ENCODE measurements at regions not wholly inside any gene's neighbourhood (a gene's known extent, or its start where the extent isn't known, plus 50 kb on each side); places are given as distances from the start of the nearest gene placed in this dataset.
A peak's percentile ranks its signal among the peaks of the same experiment; 100 is the strongest.
"Not testable (repeated sequence)": the region's sequence is repeated elsewhere in the genome, so short reads cannot be mapped to it uniquely, and the experiment has no call there.

DNA sequence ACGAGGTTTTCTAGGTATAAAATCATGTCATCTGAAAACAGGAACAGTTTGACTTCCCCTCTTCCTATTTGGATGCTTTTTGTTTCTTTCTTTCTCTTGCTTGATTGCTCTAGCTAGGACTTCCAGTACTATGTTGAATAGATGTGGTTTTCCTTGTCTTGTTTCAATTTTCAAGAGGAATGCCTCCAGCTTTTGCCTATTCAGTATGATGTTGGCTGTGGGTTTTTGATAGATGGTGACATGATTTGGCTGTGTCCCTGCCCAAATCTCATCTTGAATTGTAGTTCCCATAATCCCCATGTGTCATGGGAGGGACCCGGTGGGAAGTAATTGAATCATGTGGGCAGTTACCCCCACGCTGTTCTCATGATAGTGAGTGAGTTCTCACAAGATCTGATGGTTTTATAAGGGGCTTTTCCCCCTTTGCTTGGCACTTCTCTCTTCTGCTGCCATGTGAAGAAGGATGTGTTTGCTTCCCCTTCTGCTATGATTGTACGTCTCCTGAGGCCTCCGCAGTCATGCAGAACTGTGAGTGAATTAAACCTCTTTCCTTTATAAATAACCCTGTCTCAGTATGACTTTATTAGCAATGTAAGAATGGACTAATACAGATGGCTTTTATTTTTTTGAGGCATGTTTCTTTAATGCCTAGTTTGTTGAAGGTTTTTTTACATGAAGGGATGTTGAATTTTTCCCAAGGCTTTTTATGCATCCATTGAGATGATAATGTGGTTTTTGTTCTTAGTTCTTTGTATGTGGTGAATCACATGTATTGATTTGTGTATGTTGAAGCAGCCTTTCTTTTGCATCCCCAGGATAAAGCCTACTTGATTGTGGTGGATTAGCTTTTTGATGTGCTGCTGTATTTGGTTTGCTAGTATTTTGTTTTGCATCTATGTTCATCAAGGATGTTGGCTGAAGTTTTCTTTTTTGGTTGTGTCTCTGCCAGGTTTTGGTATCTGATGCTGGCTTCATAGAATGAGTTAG, 239.1 kb downstream of the THBS2 start:
- DNase-seq (ENCODE audit: low spot score): no peak

DNA sequence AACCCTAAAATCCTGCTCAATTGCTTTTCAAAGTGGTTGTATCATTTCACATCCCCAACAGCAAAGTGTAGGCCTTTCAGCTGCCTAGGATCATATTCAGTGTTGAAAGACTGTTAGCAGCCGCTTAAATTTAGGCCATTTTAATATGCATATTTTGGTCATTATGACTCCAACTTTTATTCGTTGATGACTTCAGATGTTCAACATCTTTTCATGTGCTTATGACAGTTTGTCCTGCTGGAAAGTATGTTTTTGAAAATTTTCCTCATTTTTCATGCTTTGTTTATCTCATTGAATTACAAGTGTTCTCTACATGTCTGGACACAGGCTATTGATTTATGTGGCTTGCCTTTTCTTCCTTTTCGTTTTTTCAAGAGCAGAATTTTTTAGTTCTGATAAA, 244.0 kb downstream of the THBS2 start:
- DNase-seq (ENCODE audit: low spot score): no peak

DNA sequence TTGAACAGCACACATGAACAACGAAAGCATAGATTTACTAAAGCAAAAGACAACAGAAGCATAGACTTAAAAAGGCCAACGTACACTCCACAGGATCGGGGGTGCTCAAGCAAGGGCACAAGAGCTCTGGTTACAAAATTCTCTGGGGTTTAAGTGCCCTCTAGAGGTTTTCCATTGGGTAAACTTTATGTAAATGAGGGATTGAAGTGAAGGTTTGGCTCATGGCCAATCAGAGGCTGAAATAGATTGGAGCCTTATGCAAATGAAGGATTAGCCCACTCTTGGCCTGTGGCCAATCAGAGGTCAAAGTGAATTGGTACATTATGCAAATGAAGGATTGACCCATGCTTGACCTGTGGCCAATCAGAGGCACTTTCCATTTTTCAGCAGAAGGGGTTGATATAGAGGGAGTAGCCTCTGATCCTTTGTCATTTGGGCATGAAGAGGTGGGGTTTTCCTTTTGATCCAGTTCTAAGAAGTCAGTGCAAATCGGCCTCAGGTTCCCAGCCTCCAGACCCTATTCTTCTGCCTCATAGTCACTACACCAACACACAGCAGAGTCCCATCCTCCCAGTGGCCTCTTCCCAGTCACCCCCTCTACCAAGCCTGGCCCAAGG, 244.9 kb downstream of the THBS2 start:
- peak; percentile 32 for DNase-seq (ENCODE audit: low spot score)

DNA sequence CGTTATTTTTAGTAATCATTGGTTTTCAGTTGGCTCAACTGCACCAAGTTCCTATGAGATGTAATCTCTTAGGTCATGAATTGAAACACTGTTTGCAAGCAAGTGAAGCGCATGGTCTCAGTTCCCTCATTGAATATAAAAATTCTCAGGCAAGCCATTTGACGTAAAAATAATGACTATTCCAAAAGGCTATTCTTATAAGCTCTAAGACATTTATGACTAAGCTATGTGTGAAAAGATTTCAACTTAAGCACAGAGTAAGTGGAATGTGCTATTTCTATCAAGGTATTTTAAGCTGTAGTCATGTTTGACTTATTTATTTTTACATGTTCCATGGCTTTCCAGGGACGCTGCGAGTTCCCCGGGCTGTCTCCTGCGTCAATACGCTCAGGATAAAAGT, 248.5 kb downstream of the THBS2 start:
- no peak for DNase-seq (ENCODE audit: low spot score)

DNA sequence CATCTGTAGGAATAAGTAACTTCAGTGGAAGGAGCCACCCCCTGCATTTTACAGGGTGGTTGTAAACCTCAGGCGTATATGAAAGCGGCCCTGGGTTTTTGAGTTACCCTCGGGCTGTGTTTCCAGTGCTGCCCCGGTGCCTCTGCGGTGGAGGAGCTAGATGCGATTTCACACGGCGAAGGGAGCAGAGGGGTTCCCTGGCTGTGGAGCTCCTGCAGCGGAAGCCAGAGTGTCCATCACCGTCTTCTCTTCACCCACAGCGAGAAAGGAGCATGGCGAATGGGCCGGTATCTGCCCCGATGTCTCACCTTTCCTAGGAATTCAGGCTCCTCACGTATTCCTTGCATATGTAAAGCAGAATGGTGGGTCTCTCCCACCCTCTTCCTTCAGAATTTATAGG, 253.6 kb downstream of the THBS2 start:
- no peak for DNase-seq (ENCODE audit: low spot score)

DNA sequence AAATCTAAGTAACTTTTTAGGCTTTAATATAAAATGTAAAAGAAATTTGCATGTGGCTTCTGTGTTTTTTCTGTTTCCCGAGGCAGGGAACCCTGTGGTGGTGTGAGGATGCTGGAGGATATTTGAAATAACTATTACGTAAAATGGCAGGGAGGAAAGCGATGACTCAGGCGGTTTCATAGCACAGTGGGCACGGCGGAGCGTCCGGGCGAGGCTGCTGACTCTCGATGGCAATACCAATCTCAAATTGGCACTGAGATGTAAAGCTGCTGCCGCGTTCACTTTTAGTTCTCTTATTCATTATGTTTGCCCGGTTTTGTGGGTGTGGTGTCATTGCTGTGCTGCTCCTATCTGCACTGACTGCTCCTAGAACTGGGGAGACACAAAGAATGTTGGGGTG, 254.3 kb downstream of the THBS2 start:
- no peak for DNase-seq (ENCODE audit: low spot score)

DNA sequence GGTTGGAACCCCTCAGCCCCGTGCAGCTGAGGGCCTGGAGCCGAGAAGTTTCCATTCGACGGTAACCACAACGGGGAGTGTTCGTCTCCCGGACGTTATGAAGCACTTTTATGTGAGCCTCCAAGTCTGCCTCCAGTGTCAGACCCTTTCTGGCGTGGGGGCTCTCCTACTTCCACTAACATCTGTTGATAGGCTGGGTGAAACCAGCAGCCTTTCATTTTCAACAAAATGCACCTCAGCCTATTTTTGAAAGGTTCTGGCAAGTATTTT, 257.4 kb downstream of the THBS2 start:
- DNase-seq (ENCODE audit: low spot score): no peak

DNA sequence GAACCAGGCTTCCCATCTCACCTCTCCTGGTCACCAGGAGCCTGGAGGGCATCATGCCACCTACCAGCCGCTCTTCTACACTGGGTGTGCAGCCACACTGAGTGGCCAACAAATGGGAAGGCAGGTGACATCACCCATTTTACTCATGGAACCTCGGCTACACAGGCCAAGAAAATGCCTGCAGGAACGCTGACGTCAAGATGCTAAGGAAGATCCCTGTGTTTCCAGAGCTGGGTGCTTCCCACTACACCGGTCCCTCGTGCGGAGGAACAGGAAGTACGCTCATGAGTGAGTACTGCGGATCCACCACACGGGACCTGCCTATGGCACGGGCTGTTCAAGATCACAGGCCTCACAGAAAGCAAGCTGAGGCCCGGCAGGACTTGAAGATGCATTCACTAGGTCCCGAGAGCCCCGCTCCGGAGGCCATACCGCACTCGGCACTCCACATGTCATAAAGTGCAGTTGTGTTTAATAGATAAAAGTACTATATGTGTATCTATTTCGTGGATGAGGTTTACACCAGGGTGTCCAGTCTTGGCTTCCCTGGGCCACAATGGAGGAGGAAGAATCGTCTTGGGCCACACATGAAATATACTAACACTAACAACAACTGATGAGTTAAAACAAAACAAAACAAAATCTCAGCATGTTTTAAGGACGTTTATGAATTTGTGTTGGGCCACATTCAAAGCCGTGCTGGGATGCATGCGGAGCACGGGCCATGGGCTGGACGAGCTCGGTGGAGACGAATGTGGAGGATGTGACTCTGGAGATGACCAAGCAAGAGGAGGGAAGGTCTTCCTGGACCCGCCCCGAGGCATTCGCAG, 257.9 kb downstream of the THBS2 start:
- DNase-seq (ENCODE audit: low spot score): no peak

DNA sequence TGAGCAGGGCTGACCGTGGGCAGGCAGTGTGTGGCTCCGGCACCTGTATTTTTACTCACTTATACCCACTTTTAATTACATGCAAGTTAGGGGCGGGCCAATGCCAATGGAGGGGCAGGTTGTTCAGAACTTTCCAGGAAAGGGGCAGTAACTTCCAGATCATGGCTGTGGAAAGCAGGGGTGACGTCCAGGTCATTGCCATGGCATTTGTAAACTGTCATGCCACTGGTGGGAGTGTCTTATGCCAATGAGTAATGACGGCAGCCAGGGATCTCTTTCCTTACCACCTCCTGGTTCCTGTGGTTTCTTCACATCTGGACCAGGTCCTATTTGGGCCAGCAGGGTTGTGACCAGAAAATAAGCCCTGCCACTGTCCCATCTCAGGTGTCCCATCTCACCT, 258.7 kb downstream of the THBS2 start:
- DNase-seq (ENCODE audit: low spot score): no peak

DNA sequence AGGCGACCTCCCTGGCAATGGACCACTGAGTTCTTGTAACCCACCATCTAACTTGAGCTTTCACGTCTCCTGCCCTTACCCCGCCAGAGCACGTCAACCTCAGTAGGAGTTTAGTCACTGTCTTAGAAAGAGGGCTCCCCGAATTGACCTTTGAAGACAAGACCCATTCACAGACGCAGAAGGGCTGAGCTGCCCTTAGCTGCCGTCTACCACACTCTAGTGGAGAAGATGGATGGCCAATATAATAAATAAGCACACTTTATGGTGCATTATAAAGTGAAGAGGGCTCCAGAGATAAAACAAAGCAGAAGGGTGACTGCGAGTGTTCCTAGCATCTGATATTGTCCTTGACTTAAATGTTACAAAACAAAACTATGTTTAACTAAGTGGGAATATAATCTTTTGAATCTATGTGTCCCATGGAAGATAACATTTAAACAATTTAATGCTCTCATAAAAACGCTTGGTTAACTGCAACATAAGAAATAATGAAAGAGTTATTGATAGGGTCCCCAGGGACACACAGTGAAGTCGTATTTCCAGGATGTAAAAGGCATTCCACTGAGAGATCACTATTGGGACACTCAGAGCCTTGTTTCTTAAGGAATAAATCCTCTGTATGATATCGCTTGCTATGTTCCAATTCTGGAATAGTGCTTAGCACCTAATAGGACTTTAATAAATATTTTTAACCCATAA, 261.1 kb downstream of the THBS2 start:
- no peak for DNase-seq (ENCODE audit: low spot score)

DNA sequence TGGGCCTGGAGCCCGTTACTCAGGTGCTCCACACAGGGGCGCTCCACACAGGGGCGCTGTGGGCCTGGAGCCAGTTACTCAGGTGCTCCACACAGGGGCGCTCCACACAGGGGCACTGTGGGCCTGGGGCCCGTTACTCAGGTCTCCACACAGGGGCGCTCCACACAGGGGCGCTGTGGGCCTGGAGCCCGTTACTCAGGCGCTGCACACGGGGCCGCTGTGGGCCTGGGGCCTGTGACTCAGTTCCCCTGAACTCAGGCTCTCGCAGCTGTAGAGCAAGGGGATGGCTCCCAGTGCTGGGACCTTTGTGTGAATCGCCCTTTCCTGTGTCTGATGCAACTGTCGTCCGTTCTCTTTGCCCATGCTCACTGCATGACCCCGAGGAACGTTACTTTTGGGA, 262.0 kb downstream of the THBS2 start:
- not testable (repeated sequence) for DNase-seq (ENCODE audit: low spot score)

DNA sequence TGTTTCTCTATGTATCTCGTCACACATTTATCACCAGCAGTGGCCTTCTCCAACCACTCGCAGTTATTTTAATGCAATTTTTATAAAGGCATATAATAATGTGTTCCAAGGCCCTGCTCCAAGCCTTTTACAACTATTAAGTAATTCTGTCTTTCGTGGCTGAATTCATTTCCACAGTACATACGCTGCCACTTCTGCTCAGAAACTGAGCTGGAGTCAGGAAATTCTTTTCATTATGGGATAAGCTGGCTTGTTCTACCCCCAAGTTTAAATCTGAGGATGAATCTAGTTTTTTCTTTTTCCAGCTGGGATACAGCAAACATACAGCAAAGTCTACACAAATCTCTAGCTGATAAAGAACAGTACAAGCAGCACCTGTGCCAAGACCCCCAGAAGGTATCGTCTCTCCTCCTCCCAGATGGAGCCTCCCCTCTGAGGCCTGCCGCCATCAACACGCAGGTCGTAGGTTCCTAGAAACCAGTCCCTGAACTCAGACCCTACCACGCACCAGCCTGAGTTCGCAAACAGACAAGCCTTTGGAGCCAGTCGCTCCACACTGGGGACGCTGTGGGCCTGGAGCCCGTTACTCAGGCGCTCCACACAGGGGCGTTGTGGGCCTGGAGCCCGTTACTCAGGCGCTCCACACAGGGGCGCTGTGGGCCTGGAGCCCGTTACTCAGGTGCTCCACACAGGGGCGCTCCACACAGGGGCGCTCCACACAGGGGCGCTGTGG, 263.5 kb downstream of the THBS2 start:
- no peak for DNase-seq (ENCODE audit: low spot score)

DNA sequence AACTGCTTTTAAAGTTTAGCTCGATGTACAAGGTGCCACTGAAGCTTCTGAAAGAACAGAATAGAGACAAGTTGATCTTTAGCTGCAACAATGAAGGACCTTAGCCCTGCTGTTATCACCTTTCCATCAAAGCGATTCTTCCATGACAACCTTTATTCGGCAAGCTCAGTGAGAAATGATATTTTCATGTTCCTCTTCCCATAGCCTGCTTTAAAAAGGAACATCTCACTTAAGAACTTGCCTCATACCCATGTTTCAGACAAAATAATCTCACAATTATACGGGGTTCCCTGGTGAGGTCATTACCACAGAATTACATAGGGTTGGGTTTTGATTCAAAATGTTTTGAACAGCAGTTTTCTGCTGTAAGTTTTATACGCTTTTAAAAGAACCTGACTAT, 264.2 kb downstream of the THBS2 start:
- DNase-seq (ENCODE audit: low spot score): no peak

DNA sequence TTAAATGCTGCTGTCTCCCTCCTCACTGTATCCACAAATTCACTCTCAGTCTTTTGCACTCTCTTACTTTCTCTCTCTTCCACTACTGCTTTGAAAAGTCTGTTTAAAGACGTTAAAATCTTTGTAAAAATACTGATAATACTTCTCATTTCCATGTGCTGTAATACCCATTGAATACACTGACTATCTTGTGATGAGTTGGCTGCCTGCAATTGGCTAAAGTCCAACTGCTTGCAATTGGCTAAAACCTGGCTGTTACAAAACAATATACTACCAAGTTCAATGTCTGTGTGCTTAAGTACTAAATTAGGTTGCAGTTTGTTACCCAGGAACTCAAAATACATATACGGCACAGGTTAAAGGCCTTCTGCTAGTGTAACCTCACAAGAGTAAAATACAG, 264.8 kb downstream of the THBS2 start:
- peak; percentile 1 for DNase-seq (ENCODE audit: low spot score)

DNA sequence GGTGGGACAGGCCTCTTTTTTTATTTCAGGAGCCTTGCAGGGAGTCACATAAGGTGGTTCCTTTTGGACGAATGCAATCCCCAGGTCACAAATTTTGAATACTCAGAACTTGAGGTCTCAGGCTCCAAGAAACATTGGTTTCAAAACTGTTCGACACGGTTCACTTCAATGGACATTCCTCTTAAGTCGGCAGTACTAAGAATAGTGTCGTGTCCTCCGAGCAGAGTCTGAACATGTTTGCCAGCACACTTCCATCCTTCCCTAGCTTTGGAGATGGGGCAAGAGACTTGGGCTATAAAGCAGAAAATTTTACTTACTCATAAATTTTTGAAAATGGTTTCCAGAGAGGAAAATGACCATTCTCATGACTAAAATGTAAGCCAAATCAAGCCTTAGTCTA, 265.4 kb downstream of the THBS2 start:
- DNase-seq (ENCODE audit: low spot score): no peak

DNA sequence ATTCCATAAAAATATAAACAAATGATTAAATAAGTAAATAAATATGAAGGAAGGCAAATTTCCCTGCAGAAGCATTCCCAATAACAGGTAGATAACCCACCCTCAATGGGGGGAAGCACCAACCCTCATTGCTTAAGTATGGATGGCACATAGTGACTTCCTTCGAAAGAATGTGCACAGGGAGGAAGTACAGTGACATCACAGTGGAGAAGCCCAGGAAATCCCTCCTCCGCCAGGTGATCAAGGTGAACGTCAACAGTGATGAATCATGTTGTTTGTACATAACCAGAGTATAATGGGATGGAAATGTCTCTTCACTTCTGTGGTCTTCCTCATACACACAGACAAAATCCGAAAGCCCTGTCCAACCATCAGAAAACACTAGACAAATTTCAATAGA, 267.9 kb downstream of the THBS2 start:
- no peak for DNase-seq (ENCODE audit: low spot score)

DNA sequence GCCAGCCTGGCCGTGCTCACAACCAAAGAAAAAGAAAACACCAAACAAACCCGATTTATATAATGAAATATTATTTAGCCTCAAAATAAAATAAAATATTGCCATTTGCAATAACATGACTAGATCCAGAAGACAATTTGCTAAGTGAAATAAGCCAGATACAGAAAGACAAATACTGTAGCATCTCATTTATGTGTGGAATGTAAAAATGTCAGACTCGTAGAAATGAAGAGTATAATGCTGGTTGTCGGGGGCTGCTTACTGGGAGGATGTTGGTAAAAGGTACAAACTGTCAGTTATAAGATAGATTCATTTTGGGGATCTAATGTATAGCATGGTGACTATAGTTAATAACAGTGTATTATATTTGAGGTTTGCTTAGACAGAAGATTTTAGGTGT, 269.7 kb downstream of the THBS2 start:
- DNase-seq (ENCODE audit: low spot score): no peak

DNA sequence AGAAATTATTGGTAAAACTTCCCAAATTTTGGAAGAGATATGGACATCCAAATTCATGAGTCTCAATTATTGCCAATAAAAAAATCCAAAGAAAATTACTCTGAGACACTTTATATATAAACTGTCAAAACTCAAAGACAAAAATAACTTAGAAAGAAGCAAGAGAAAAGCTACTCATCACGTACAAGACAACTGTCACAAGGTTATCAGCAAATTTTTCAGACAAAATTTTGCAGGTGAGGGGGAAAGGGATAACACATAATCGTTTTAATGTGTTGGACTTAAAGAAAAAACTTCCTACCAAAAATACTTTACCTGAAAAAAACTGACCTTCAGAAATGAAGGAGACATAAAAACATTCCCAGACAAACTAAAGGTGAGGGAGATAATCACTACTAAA, 272.5 kb downstream of the THBS2 start:
- no peak for DNase-seq (ENCODE audit: low spot score)

DNA sequence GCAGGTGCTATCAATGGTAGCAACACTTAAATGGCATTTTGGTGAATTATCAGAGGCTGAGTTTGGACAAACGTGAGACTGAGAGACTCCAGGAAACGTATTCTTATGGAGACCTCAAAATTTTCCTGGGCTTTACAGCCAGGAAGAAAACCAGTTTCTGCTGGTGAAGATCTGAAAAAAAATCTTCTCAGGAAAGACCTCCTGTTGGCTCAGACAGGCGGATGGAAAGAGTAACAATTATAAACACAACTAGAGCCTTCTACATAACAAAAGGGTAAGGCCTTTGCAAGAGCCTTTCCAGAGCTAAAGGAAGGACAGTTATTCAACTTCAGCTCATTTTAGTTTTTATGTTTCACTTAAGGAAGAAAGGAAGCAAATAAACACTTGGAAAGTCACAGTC, 274.4 kb downstream of the THBS2 start:
- DNase-seq (ENCODE audit: low spot score): no peak

DNA sequence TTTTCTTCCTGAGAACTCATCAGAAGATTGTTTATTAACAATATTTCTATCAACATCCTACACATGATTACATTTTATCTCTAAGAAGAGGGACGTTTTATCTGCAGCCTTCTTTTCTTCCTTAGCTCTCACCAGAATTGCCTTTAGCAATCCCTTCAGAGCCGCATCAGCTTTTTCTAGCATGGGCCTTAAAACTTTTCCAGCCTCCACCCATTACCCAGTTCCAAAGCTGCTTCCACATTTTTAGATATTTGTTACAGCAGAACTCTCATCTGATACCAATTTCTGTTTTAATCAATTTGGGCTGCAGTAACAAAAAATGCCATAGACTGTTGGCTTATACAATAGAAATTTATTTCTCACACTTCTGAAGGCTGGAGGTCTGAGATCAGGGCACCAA, 281.5 kb downstream of the THBS2 start:
- no peak for DNase-seq (ENCODE audit: low spot score)

DNA sequence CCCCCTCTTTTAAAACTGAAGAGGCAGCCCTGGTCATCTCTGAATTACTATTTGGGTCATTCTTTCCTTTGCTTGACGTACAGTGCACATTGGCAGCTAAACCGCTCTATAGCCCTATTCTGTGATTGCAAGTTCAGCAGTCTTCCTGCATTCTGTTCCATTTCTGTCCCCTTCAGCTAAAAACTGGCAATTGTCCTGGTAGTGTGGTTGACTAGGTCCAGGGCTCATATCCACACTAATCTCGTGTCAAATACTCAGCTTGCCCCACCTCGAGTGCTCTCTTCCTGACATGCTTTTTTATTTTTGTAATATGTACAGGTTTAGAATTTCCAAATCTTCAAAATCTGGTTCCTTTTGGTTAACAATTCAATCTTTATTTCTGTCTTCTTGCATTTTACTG, 282.1 kb downstream of the THBS2 start:
- DNase-seq (ENCODE audit: low spot score): no peak

DNA sequence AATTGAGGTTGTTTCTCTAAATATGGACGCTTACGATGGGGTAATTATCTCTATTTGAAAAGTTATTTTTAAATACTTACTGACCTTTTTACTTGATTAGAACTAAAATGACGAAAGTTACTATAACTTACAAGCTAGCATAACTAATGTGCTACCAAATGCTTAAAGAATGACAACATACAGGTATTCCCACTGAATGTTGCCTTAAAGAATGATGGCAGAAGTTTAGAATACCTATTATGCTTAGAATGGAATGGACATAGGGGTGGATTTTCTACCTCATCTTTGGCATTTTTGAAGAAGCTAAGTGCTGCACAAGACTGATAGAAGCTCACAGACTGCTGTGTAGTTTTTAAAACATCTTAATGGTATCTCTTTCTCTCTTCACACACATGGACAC, 284.8 kb downstream of the THBS2 start:
- no peak for DNase-seq (ENCODE audit: low spot score)

Data from putamen (tissue), 1 donor.